ENCODE measurements at regions not wholly inside any gene's neighbourhood (a gene's known extent, or its start where the extent isn't known, plus 50 kb on each side); places are given as distances from the start of the nearest gene placed in this dataset.

DNA sequence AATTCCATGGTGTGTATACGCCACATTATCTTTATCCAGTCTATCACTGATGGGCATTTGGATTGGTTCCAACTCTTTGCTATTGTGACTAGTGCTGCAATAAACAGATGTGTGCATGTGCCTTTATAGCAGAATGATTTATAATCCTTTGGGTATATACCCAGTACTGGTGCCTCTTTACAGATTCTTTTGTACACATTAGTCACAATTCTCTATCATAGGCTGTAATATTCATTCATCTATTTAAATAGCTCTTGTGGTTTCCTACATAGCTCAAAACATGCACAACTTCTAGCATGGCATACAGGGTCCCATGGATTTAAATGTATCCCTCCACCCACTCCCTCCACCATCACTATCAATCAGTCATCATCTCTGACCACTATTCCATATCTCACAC lies 324.1 kb upstream of the CADM2 start:
- TF ChIP-seq, protein P1, sequence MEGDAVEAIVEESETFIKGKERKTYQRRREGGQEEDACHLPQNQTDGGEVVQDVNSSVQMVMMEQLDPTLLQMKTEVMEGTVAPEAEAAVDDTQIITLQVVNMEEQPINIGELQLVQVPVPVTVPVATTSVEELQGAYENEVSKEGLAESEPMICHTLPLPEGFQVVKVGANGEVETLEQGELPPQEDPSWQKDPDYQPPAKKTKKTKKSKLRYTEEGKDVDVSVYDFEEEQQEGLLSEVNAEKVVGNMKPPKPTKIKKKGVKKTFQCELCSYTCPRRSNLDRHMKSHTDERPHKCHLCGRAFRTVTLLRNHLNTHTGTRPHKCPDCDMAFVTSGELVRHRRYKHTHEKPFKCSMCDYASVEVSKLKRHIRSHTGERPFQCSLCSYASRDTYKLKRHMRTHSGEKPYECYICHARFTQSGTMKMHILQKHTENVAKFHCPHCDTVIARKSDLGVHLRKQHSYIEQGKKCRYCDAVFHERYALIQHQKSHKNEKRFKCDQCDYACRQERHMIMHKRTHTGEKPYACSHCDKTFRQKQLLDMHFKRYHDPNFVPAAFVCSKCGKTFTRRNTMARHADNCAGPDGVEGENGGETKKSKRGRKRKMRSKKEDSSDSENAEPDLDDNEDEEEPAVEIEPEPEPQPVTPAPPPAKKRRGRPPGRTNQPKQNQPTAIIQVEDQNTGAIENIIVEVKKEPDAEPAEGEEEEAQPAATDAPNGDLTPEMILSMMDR (IDR thresholded peaks at IDR 0.05): no peak
- no peak for TF ChIP-seq POLR2A (IDR thresholded peaks at IDR 0.05)

Measured in prostate gland (tissue), 2 donors.